ENCODE measurements at regions not wholly inside any gene's neighbourhood (a gene's known extent, or its start where the extent isn't known, plus 50 kb on each side); places are given as distances from the start of the nearest gene placed in this dataset.

DNA sequence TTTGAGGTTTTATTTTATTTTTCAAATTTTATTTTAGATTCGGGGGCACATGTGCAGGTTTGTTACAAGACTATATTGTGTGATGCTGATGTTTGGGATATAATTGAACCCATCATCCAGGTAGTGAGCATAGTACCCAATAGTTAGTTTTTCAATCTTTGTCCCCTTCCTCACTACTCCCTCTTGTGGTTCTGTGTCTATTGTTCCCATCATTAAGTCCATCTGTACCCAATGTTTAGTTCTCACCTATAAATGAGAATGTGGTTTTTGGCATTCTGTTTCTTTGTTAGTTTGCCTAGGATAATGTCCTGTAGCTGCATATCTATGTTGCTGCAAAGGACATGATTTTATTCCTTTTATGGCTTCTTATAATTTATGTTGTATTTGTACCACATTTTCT is 767.2 kb upstream of the ADGRL3 start:
- TF ChIP-seq FOXP2 (optimal IDR thresholded peaks at IDR 0.05; ENCODE audit: borderline replicate concordance, extremely low read depth, extremely low read length, insufficient read depth) (no peak), TAF1 (IDR thresholded peaks at IDR 0.05; ENCODE audit: borderline replicate concordance, insufficient read depth, low read length) (no peak), POLR2AphosphoS5 (IDR thresholded peaks at IDR 0.05; ENCODE audit: low read depth, low read length) (no peak), SIN3A (IDR thresholded peaks at IDR 0.05; ENCODE audit: borderline replicate concordance, insufficient read depth, low read length) (no peak)
- TF ChIP-seq, protein P1, sequence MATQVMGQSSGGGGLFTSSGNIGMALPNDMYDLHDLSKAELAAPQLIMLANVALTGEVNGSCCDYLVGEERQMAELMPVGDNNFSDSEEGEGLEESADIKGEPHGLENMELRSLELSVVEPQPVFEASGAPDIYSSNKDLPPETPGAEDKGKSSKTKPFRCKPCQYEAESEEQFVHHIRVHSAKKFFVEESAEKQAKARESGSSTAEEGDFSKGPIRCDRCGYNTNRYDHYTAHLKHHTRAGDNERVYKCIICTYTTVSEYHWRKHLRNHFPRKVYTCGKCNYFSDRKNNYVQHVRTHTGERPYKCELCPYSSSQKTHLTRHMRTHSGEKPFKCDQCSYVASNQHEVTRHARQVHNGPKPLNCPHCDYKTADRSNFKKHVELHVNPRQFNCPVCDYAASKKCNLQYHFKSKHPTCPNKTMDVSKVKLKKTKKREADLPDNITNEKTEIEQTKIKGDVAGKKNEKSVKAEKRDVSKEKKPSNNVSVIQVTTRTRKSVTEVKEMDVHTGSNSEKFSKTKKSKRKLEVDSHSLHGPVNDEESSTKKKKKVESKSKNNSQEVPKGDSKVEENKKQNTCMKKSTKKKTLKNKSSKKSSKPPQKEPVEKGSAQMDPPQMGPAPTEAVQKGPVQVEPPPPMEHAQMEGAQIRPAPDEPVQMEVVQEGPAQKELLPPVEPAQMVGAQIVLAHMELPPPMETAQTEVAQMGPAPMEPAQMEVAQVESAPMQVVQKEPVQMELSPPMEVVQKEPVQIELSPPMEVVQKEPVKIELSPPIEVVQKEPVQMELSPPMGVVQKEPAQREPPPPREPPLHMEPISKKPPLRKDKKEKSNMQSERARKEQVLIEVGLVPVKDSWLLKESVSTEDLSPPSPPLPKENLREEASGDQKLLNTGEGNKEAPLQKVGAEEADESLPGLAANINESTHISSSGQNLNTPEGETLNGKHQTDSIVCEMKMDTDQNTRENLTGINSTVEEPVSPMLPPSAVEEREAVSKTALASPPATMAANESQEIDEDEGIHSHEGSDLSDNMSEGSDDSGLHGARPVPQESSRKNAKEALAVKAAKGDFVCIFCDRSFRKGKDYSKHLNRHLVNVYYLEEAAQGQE (IDR thresholded peaks at IDR 0.05; ENCODE audit: insufficient read depth in 1 of 2, low read depth in 2 of 2, low read length in 2 of 2) = no peak

Data from PFSK-1 (cell line).